ENCODE measurements at regions not wholly inside any gene's neighbourhood (a gene's known extent, or its start where the extent isn't known, plus 50 kb on each side); places are given as distances from the start of the nearest gene placed in this dataset.

GRCh38 chr13:78430811-78431210, 172.5 kb downstream of the POU4F1 start:
- TF ChIP-seq CTCF (conservative IDR thresholded peaks at IDR 0.05; ENCODE audit: low read depth, low read length) = no peak
- no peak for TF ChIP-seq EZH2phosphoT487 (IDR thresholded peaks at IDR 0.05; ENCODE audit: borderline replicate concordance, low read length)
- no peak for TF ChIP-seq EZH2 (IDR thresholded peaks at IDR 0.05; ENCODE audit: low read length, unreplicated experiment)
